Activated CD8-positive, alpha-beta memory T cell treated with anti-CD3 and anti-CD28 coated beads for 48 hours (primary cell): ENCODE measurements at regions not wholly inside any gene's neighbourhood (a gene's known extent, or its start where the extent isn't known, plus 50 kb on each side); places are given as distances from the start of the nearest gene placed in this dataset.
"Not testable (repeated sequence)": the region's sequence is repeated elsewhere in the genome, so short reads cannot be mapped to it uniquely, and the experiment has no call there.

Experiments used
- DNase-seq, 3 experiments: peaks; one replicate each; pipeline ENCODE4 v3.0.0-alpha.2; 2020; ENCODE audit warnings: low read depth in 2 of 3, low spot score in 2 of 3

- no peak for DNase-seq
Measured at GRCh38 chr4:1531683-1532548, 125.7 kb upstream of the NKX1-1 start.

DNA sequence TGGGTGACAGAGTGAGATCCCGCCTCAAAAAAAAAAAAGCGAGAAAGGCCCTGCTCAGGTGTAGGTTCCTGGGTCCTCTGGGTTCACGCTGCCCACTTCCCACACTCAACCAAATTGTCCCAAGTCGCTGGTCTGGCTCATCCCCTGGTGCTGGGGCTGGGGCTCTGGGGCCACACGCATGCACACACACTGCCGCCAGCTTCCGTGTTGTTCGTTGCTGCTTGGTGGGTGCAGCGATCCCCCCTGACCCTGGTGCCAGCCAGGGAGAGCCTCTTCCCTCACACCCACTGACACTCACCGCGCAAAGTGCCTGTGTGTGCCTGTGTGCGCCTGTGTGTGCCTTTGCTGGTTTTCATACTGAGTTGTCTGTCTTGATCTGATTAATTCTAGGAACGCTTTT is 124.1 kb upstream of the NKX1-1 start:
- DNase-seq, result no peak

GRCh38 chr4:1524761-1525160 is 118.5 kb upstream of the NKX1-1 start:
- DNase-seq, result no peak

DNA sequence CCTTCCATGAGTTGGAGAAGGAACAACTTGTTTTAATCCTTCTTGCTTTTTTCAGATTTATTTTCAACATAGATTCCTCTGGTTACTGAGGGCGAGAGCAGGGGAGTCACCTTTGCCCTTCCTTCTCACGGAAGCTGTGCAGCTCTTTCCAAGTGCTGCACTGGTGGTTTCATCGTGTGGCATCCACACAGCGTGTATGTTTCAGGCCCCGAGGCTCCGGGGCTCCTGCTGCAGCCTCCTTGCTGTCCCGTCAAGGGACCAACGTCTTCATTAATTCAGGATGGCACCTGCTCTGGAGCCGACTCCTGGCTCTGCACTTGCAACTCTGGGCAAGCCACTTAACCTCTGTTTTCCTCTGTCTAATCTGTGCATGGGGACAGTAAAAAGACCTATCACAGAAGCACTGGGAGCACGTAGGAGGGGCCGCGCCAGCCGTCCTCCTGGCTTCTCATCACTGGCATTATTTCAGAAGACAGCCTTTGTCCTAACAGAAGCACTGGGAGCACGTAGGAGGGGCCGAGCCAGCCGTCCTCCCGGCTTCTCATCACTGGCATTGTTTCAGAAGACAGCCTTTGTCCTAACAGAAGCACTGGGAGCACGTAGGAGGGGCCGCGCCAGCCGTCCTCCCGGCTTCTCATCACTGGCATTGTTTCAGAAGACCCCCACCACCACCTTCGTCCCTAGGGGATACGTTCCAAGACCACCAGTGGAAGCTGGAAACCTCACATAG is 117.8 kb upstream of the NKX1-1 start:
- DNase-seq, result no peak

GRCh38 chr4:1523506-1523905 is 117.3 kb upstream of the NKX1-1 start:
- DNase-seq, result no peak

DNA sequence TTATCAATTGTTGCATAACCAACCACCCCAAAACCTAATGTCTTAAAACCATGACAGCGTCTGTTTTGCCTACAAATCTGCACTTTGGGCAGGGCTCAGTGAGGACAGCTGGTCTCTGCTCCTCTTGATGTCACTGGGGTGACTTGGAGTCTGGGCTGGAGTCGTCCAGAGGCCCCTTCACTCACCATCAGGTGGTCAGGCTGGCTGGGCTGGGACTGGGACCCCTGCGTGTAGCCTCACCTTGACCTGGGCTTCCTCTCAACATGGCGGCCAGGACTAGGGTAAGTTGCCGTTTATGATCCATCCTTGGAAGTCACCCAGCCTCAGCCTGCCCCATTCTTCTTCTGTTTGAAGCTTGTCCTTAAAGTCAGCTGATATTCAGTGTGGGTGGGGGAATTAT is 116.8 kb upstream of the NKX1-1 start:
- DNase-seq, result no peak

GRCh38 chr4:1522606-1523005 is 116.4 kb upstream of the NKX1-1 start:
- no peak for DNase-seq

- no peak for DNase-seq
Measured at GRCh38 chr4:1521821-1522361, 115.6 kb upstream of the NKX1-1 start.

DNA sequence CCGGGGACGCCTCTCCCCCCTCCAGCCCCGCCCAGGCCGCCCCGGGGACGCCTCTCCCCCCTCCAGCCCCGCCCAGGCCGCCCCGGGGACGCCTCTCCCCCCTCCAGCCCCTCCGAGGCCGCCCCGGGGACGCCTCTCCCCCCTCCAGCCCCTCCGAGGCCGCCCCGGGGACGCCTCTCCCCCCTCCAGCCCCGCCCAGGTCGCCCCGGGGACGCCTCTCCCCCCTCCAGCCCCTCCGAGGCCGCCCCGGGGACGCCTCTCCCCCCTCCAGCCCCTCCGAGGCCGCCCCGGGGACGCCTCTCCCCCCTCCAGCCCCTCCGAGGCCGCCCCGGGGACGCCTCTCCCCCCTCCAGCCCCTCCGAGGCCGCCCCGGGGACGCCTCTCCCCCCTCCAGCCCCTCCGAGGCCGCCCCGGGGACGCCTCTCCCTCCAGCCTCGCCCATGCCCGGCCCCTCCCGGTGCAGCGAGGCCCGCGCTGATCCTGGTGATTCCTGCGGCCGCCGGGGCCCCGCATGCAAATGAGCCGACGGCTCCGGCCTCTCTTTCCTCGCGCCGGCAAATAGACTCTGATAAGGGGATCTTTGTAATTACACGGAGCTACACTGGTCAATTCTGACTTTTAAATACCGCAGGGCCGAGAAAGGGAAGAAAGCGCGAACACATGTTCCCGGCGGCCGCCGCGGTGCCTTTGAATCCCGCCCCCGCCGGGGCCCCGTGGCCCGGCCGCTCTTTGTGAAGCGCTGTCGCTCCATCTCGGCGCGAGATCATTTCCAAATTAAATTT is 114.7 kb upstream of the NKX1-1 start:
- not testable (repeated sequence) for DNase-seq

- no peak for DNase-seq
Measured at GRCh38 chr4:1519787-1520661, 113.8 kb upstream of the NKX1-1 start.

GRCh38 chr4:1518997-1519700 is 112.9 kb upstream of the NKX1-1 start:
- DNase-seq, result no peak

- DNase-seq, result no peak
Measured at GRCh38 chr4:1517592-1518411, 111.6 kb upstream of the NKX1-1 start.

- DNase-seq, result no peak
Measured at GRCh38 chr4:1516881-1517480, 110.7 kb upstream of the NKX1-1 start.

DNA sequence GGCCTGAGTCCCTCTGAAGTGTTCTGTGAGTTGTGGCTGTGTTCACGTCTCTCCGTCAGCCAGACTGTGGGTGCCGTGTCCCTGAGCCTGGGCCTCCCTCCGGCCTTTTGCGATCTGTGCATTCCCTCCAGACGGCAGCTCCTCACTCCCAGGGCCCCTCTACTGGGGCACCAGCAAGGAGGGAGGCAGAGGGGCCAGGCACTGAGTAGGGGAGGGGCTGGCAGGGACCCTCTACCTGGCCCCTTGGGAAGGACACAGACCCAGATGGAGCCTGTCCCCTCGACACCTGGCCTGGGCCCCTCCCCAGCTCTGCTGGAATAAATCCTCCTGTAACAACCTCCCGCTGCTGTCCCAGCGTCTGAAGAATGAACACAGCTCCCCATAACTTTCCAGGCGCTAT is 110.0 kb upstream of the NKX1-1 start:
- DNase-seq, result no peak

- DNase-seq, result no peak
Measured at GRCh38 chr4:1515763-1516162, 109.5 kb upstream of the NKX1-1 start.

DNA sequence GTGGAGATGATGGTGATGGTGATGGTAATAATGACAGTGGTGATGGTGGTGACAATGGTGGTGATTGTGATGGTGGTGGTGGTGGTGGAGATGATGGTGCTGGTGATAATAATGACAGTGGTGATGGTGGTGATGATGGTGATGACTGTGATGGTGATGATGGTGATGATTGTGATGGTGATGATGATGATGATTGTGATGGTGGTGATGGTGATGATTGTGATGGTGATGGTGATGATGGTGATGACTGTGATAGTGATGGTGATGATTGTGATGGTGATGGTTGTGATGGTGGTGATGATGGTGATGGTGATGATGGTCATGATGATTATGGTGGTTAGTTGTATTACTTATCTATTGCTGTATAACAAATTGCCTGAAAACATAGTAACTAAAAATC is 108.9 kb upstream of the NKX1-1 start:
- no peak for DNase-seq

GRCh38 chr4:1514612-1515011 is 108.4 kb upstream of the NKX1-1 start:
- DNase-seq, result no peak

DNA sequence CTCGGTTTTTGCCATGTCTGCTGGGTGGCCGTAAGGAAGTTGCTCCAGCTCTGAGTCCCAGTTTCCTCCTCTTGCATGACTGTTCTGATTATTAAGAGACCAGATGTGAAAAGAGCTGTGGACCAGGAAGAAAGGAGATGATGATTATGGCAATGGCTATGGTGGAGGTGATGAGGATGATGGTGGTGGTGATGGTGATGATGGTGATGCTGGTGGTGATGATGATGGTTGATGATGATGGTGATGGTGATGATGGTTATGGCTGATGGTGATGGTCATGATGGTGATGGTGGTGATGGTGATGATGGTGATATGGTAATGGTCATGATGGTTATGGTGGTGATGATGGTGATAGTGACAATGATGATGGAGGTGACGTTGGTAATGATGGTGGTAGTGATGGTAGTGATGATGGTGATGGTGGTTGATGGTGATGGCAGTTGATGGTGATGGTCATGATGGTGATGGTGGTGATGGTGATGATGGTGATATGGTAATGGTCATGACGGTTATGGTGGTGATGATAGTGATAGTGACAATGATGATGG is 107.8 kb upstream of the NKX1-1 start:
- DNase-seq, result no peak
